Panc1 (cell line): ENCODE measurements at regions not wholly inside any gene's neighbourhood (a gene's known extent, or its start where the extent isn't known, plus 50 kb on each side); places are given as distances from the start of the nearest gene placed in this dataset.
"Not testable (repeated sequence)": the region's sequence is repeated elsewhere in the genome, so short reads cannot be mapped to it uniquely, and the experiment has no call there.

Source experiments
- ATAC-seq: fragments of 200-7000 bp; cut with Tn5 transposase; 2 replicates; pipeline ENCODE4 v1.9.1; 2020; ENCODE audit warnings: mild to moderate bottlenecking, moderate library complexity
- BruUV-seq: library from RNA; stranded (reverse); fragments of 400-500 nt; replicated peaks from 2 replicates; lab custom pipeline; 2021; lab: Mats Ljungman, UMichigan
- CTCF ChIA-PET: fragments of 300-600 bp; sonication (Branson Sonifier 250); formaldehyde crosslinking; loops from one replicate; lab custom pipeline; 2022; ENCODE audit warnings: antibody characterized with exemption; lab: Charles Lee
- POLR2A ChIA-PET: fragments of 300-600 bp; sonication (Branson Sonifier 250); formaldehyde crosslinking; loops from one replicate; lab custom pipeline; 2022; ENCODE audit warnings: antibody characterized with exemption; lab: Charles Lee
- DNase-seq: peaks from one replicate; pipeline ENCODE4 v3.0.0-alpha.2; 2010; ENCODE audit warnings: low read depth, low spot score
- H3K27ac ChIP-seq: 2 replicates; pipeline ENCODE4 v1.5.1; 2011; ENCODE audit warnings: mild to moderate bottlenecking, low read length, inconsistent platforms
- H3K27me3 ChIP-seq: fragments of 200-500 bp; sonication (Bioruptor generic); 2 replicates; pipeline ENCODE4 v1.6.0; 2014; ENCODE audit warnings: low read length, inconsistent platforms; ENCODE audit not compliant: control insufficient read depth, insufficient read depth
- H3K36me3 ChIP-seq: fragments of 200-500 bp; sonication (Bioruptor generic); 2 replicates; pipeline ENCODE4 v1.5.1; 2014; ENCODE audit warnings: inconsistent platforms, mild to moderate bottlenecking, low read length, moderate library complexity; ENCODE audit not compliant: control insufficient read depth, insufficient read depth
- H3K4me1 ChIP-seq: 2 replicates; pipeline ENCODE4 v1.5.1; 2011; ENCODE audit warnings: inconsistent platforms, mild to moderate bottlenecking, low read length, moderate library complexity; ENCODE audit not compliant: control insufficient read depth, insufficient read depth
- H3K4me3 ChIP-seq, 2 experiments: 2 replicates each; pipeline ENCODE4 v1.5.1; 2011 to 2012; ENCODE audit warnings: low read depth in 2 of 2, low read length in 2 of 2, mild to moderate bottlenecking in 2 of 2, inconsistent platforms in 1 of 2, moderate library complexity in 1 of 2
- H3K9me3 ChIP-seq: fragments of 200-500 bp; sonication (Bioruptor generic); 2 replicates; pipeline ENCODE4 v1.5.1; 2014; ENCODE audit warnings: low read depth, mild to moderate bottlenecking, inconsistent platforms, low read length, moderate library complexity; ENCODE audit not compliant: control insufficient read depth, insufficient read depth
- CTCF ChIP-seq: fragments of 450-650 bp; IDR thresholded peaks from 2 replicates; pipeline ENCODE4 v1.5.1; 2017; ENCODE audit warnings: mild to moderate bottlenecking
- POLR2AphosphoS5 ChIP-seq: IDR thresholded peaks from 2 replicates; pipeline ENCODE4 v1.6.1; 2012; ENCODE audit warnings: mild to moderate bottlenecking, low read depth, low read length, moderate library complexity
- REST ChIP-seq, 2 experiments: IDR thresholded peaks; 2 replicates each; pipeline ENCODE4 v1.6.1; 2011 to 2012; ENCODE audit warnings: low read depth in 2 of 2, control low read depth in 1 of 2, low read length in 1 of 2, mild to moderate bottlenecking in 1 of 2, moderate library complexity in 1 of 2; ENCODE audit not compliant: insufficient read depth in 1 of 2
- SIN3A ChIP-seq: IDR thresholded peaks from 2 replicates; pipeline ENCODE4 v1.6.1; 2012; ENCODE audit warnings: low read depth, mild to moderate bottlenecking, low read length, moderate library complexity, borderline replicate concordance; ENCODE audit not compliant: insufficient read depth
- TCF7L2 ChIP-seq: IDR thresholded peaks from 2 replicates; pipeline ENCODE4 v1.6.1; 2011; ENCODE audit warnings: mild to moderate bottlenecking, low read depth, low read length, inconsistent platforms
- in situ Hi-C: cut with HindIII; loops from 2 replicates; pipeline ENCODE4 v1.10.0; 2016; ENCODE audit warnings: low sequenced_read_pairs, low pct_unique_long_range_greater_than_20kb
- intact Hi-C: fragments of 100-400 bp; cut with micrococcal nuclease; formaldehyde crosslinking; loops from one replicate; pipeline ENCODE4 v1.10.0; 2022; ENCODE audit not compliant: unreplicated experiment

- no peak for DNase-seq
- Histone ChIP-seq H3K27ac (no peak overlapping the region), H3K27me3 (0 out of 2 replicates have a peak, but pooled peaks cover 3% of the 10 kb centered on the region), H3K9me3 (no peaks in the 10 kb centered on the region), H3K4me3 (no peak overlapping the region), H3K36me3 (no peaks in the 10 kb centered on the region), H3K4me1 (no peaks in the 10 kb centered on the region)
- intact Hi-C loops (no loop called here), in situ Hi-C loops (no loop called here)
- BruUV-seq: no TSS peak
- POLR2A ChIA-PET: no interaction called here
- TF ChIP-seq CTCF (no peak), REST (IDR thresholded peaks at IDR 0.05; ENCODE audit: insufficient read depth in 1 of 2, low read depth in 2 of 2, low read length in 1 of 2) (no peak), TCF7L2 (no peak), SIN3A (no peak), POLR2AphosphoS5 (no peak)
- CTCF ChIA-PET: no interaction called here
- no peak for ATAC-seq
These were observed 194.2 kb upstream of the DNAJC19 start for GRCh38 chr3:181183764-181184163.

DNA sequence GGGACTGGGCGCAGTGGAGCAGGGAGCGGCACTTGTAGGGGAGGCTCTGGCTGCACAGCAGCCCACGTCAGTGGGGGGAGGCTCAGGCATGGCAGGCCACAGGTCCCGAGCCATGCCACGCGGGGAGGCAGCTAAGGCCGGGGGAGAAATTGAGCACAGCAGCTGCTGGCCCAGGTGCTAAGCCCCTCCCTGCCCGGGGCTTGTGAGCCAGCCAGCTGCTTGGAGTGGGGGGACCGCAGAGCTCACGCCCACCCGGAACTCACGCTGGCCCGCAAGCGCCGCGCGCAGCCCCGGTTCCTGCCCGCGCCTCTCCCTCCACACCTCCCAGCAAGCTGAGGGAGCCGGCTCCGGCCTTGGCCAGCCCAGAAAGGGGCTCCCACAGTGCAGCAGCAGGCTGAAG, 193.5 kb upstream of the DNAJC19 start:
- in situ Hi-C loops, H3K9me3 ChIP-seq, intact Hi-C loops, POLR2A ChIA-PET, CTCF ChIA-PET, BruUV-seq, ATAC-seq, H3K27me3 ChIP-seq, H3K27ac ChIP-seq, H3K36me3 ChIP-seq, DNase-seq, H3K4me3 ChIP-seq, H3K4me1 ChIP-seq: not testable (repeated sequence)

DNA sequence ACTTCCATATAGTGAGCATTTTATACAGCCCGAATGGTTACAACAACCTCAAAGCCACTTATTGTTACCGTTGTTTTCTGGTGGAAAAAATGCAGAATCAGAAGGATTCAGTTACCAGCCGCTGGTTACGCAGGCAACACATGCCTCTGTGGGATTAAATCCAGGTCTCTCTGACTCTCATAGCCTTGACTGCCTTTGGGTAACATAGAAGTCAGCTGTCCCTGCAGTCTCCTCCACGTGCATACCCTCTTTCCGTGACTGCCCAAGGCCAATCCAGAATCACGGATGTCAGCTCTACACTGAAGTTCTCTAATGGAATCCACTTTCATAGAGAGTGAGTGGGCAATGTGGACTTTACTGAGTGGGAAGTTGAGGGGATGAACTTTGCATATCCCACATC, 189.5 kb upstream of the DNAJC19 start:
- no peaks in the 10 kb centered on the region for H3K36me3 ChIP-seq
- ChIA-PET CTCF (no interaction called here), POLR2A (no interaction called here)
- H3K9me3 ChIP-seq: no peaks in the 10 kb centered on the region
- H3K27me3 ChIP-seq: 0 out of 2 replicates have a peak, but pooled peaks cover 9% of the 10 kb centered on the region
- no peak overlapping the region for H3K4me3 ChIP-seq
- H3K27ac ChIP-seq: no peak overlapping the region
- no peak for DNase-seq
- ATAC-seq: no peak
- intact Hi-C loops (loop anchor here (10.0 kb wide), 2 partner anchors 184 to 374 kb away; no protein-coding TSS in a partner anchor), in situ Hi-C loops (no loop called here)
- no peak for TF ChIP-seq REST (IDR thresholded peaks at IDR 0.05; ENCODE audit: insufficient read depth in 1 of 2, low read depth in 2 of 2, low read length in 1 of 2)
- no peak for TF ChIP-seq SIN3A
- TF ChIP-seq POLR2AphosphoS5: no peak
- TF ChIP-seq TCF7L2: no peak
- TF ChIP-seq CTCF: no peak
- no TSS peak for BruUV-seq
- no peaks in the 10 kb centered on the region for H3K4me1 ChIP-seq
